ENCODE measurements at regions not wholly inside any gene's neighbourhood (a gene's known extent, or its start where the extent isn't known, plus 50 kb on each side); places are given as distances from the start of the nearest gene placed in this dataset.

DNA sequence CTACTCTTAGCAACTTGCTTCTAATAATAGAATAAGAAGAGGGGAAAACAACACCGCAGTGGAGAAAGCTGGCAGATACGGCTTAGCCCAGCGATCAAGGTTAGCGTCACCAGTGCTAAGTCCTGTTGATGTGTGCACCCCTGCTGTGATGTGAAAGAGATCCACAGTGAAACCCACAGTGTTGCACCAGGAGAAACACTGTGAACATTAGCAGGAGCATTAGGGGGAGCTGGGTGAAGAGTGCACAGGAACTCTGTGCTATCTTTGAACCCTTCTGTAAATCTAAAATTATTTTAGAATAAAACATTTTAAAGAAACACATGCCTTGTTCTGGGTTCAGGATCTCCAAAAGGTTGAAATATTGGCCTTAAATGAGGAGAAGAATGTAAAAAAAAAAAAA, 154.1 kb upstream of the UNC5B start:
- peaks cover 40% of the 10 kb centered on the region for H3K27me3 Mint-ChIP-seq (ENCODE audit: insufficient read depth)
- no peaks in the 10 kb centered on the region for H3K36me3 Mint-ChIP-seq (ENCODE audit: low read depth)
- H3K4me3 Mint-ChIP-seq, result no peak overlapping the region
- DNase-seq, result no peak
- TF ChIP-seq CTCF (IDR thresholded peaks at IDR 0.05), result no peak
- no peaks in the 10 kb centered on the region for H3K9me3 Mint-ChIP-seq
- H3K4me1 Mint-ChIP-seq (ENCODE audit: low read depth), result no peaks in the 10 kb centered on the region
- H3K27ac Mint-ChIP-seq, result no peak overlapping the region

DNA sequence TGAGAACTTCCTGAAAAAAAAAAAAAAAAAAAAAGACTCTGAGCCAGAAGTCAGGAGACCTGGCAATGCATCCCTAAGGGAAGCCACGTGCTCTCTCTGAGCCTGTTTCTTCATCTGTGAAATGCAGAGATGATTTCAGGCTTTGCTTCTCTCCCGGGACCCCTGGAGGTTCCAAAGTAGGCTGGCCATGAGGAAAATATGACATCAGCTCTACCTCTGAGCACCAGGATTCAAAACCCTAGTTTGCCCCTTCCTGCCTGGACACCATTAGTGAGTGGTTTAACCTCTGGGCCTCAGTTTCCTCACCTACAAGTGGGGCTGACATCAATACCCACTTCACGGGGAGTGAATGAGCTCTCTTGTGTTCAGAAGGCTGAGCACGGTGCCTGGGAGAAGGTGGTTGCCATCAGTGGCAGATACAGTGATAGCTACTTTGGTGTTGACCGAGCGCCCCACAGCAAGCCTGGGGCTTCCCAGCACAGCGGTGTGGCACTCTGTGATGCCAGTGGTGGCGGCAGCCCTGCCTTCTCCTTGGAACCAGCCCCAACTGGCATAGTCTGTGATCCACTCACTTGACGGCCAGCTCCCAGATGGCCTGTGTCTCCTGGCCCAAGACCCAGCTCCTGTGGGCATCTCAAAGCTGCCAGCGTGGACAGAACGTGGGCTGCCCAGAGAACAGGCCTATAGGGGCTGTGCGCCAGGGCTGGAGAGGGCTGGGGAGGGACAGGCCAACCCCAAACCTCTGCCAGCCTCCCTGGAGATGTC, 153.1 kb upstream of the UNC5B start:
- Mint-ChIP-seq H3K27ac (no peak overlapping the region), H3K4me3 (no peak overlapping the region), H3K9me3 (no peaks in the 10 kb centered on the region), H3K27me3 (ENCODE audit: insufficient read depth) (peaks cover 39% of the 10 kb centered on the region), H3K36me3 (ENCODE audit: low read depth) (no peaks in the 10 kb centered on the region), H3K4me1 (ENCODE audit: low read depth) (no peaks in the 10 kb centered on the region; the same call in 1 of the 2 replicates)
- no peak for DNase-seq
- TF ChIP-seq CTCF (IDR thresholded peaks at IDR 0.05), result no peak

- no peak for TF ChIP-seq CTCF (IDR thresholded peaks at IDR 0.05)
- H3K4me3 Mint-ChIP-seq, result no peak overlapping the region
- peaks cover 6% of the 10 kb centered on the region; the same call in 1 of the 2 replicates for H3K4me1 Mint-ChIP-seq (ENCODE audit: low read depth)
Measured at GRCh38 chr10:71059943-71060342, 152.4 kb upstream of the UNC5B start.

DNA sequence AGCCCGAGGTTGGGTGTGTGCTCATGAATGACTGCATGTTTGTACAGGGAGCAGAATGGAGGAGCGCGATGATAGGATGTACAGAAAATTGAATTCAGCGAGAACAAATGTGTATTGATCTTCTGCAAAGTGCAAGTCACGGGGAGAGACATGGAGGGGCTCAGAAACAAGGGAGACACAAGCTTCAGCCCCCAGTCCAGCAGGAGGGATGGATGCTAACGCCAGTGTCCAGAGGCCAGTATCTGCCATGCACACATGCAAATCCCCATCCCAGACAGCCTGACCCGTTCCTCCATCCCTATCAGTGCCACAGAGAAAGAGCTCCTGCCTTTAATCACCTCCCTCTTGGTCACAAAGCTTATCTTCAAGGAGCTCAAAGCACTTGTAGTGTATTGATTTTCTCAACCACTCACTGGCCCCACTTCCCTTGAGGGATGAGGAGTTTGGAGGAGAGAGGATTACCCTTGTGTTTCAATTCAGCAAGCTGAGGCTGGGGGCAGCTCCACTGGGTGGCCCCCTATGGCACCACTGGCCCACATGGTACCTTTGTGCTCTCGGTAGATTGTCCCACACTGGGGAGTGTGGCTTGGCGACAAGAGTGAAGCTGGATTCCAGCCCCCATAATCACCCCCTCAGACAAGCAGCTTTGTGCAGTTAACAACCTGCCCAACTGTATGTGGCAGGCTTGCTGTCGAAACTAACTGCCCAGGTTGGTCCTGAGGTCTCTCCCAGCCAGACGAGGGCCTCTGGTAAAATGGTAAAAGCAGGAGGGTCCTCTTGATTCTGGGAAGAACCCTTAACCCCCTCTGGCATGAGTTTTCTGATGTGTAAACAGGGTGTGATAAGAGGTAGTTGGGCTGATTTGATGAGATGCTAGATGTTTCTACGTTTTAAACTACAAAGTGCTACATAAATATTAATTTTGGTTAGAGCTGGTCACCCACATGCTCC, 151.6 kb upstream of the UNC5B start:
- Mint-ChIP-seq H3K9me3 (no peaks in the 10 kb centered on the region), H3K27ac (no peak overlapping the region), H3K4me3 (no peak overlapping the region), H3K4me1 (ENCODE audit: low read depth) (peaks cover 7% of the 10 kb centered on the region; the same call in 1 of the 2 replicates), H3K27me3 (ENCODE audit: insufficient read depth) (peaks cover 37% of the 10 kb centered on the region), H3K36me3 (ENCODE audit: low read depth) (no peaks in the 10 kb centered on the region)
- DNase-seq, result no peak
- TF ChIP-seq CTCF (IDR thresholded peaks at IDR 0.05), result no peak

More at GRCh38 chr10:71059943-71060342, 152.4 kb upstream of the UNC5B start:
- Mint-ChIP-seq H3K36me3 (ENCODE audit: low read depth) (no peaks in the 10 kb centered on the region), H3K27me3 (ENCODE audit: insufficient read depth) (peaks cover 38% of the 10 kb centered on the region), H3K9me3 (no peaks in the 10 kb centered on the region), H3K27ac (no peak overlapping the region)
- DNase-seq, result no peak

- no peaks in the 10 kb centered on the region for H3K36me3 Mint-ChIP-seq (ENCODE audit: low read depth)
- H3K9me3 Mint-ChIP-seq, result no peaks in the 10 kb centered on the region
- H3K4me1 Mint-ChIP-seq (ENCODE audit: low read depth), result peaks cover 7% of the 10 kb centered on the region; the same call in 1 of the 2 replicates
- TF ChIP-seq CTCF (IDR thresholded peaks at IDR 0.05), result no peak
- H3K4me3 Mint-ChIP-seq, result no peak overlapping the region
- no peak overlapping the region for H3K27ac Mint-ChIP-seq
- peaks cover 38% of the 10 kb centered on the region for H3K27me3 Mint-ChIP-seq (ENCODE audit: insufficient read depth)
- no peak for DNase-seq
Measured at GRCh38 chr10:71061472-71061871, 150.9 kb upstream of the UNC5B start.

All from HFFc6 (cell line).